H7 (cell line): ENCODE measurements at regions not wholly inside any gene's neighbourhood (a gene's known extent, or its start where the extent isn't known, plus 50 kb on each side); places are given as distances from the start of the nearest gene placed in this dataset.
"Not testable (repeated sequence)": the region's sequence is repeated elsewhere in the genome, so short reads cannot be mapped to it uniquely, and the experiment has no call there.

Source experiments
- DNase-seq: peaks from one replicate; pipeline ENCODE4 v3.0.0; 2012
- H3K27me3 ChIP-seq: 2 replicates; pipeline ENCODE4 v1.6.0; 2011; ENCODE audit warnings: mild to moderate bottlenecking, low read length; ENCODE audit not compliant: control insufficient read depth, insufficient read depth
- H3K36me3 ChIP-seq: replicated peaks from 2 replicates; pipeline ENCODE4 v1.5.1; 2011; ENCODE audit warnings: low read length; ENCODE audit not compliant: control insufficient read depth, insufficient read depth
- H3K4me3 ChIP-seq: 2 replicates; pipeline ENCODE4 v1.5.1; 2011; ENCODE audit warnings: low read depth, mild to moderate bottlenecking, control low read depth, low read length, moderate library complexity; ENCODE audit not compliant: insufficient read depth

- Histone ChIP-seq H3K4me3 (no peak overlapping the region), H3K36me3 (no peaks in the 10 kb centered on the region), H3K27me3 (no peaks in the 10 kb centered on the region)
- DNase-seq, result no peak
These were observed 500.3 kb upstream of the LMCD1 start for GRCh38 chr3:8001307-8001706.

GRCh38 chr3:8001712-8002111 is 499.9 kb upstream of the LMCD1 start:
- H3K4me3 ChIP-seq, result no peak overlapping the region
- H3K27me3 ChIP-seq, result no peaks in the 10 kb centered on the region
- H3K36me3 ChIP-seq, result no peaks in the 10 kb centered on the region
- no peak for DNase-seq

GRCh38 chr3:8011902-8012301 is 489.7 kb upstream of the LMCD1 start:
- Histone ChIP-seq H3K36me3 (no peaks in the 10 kb centered on the region), H3K4me3 (no peak overlapping the region), H3K27me3 (no peaks in the 10 kb centered on the region)
- DNase-seq, result no peak

GRCh38 chr3:8020047-8020841 is 481.4 kb upstream of the LMCD1 start:
- no peak for DNase-seq
- no peaks in the 10 kb centered on the region for H3K27me3 ChIP-seq
- no peaks in the 10 kb centered on the region for H3K36me3 ChIP-seq
- no peak overlapping the region for H3K4me3 ChIP-seq

- Histone ChIP-seq H3K36me3 (no peaks in the 10 kb centered on the region), H3K27me3 (no peaks in the 10 kb centered on the region), H3K4me3 (no peak overlapping the region)
- no peak for DNase-seq
These were observed 473.7 kb upstream of the LMCD1 start for GRCh38 chr3:8027954-8028353.

- Histone ChIP-seq H3K36me3 (no peaks in the 10 kb centered on the region), H3K27me3 (no peaks in the 10 kb centered on the region), H3K4me3 (no peak overlapping the region)
- DNase-seq, result no peak
These were observed 451.3 kb upstream of the LMCD1 start for GRCh38 chr3:8050283-8050682.

- no peak for DNase-seq
- H3K27me3 ChIP-seq, result no peaks in the 10 kb centered on the region
These were observed 449.0 kb upstream of the LMCD1 start for GRCh38 chr3:8052659-8053058.

GRCh38 chr3:8068135-8068534 is 433.5 kb upstream of the LMCD1 start:
- H3K36me3 ChIP-seq, H3K27me3 ChIP-seq, H3K4me3 ChIP-seq, DNase-seq: not testable (repeated sequence)

More at GRCh38 chr3:8052659-8053058, 449.0 kb upstream of the LMCD1 start:
- no peaks in the 10 kb centered on the region for H3K36me3 ChIP-seq
- H3K4me3 ChIP-seq, result no peak overlapping the region

GRCh38 chr3:8069471-8069870 is 432.2 kb upstream of the LMCD1 start:
- Histone ChIP-seq H3K36me3 (no peaks in the 10 kb centered on the region), H3K4me3 (no peak overlapping the region), H3K27me3 (no peaks in the 10 kb centered on the region)
- no peak for DNase-seq

GRCh38 chr3:8070011-8070410 is 431.6 kb upstream of the LMCD1 start:
- H3K36me3 ChIP-seq, result no peaks in the 10 kb centered on the region
- no peak overlapping the region for H3K4me3 ChIP-seq
- H3K27me3 ChIP-seq, result no peaks in the 10 kb centered on the region
- no peak for DNase-seq

GRCh38 chr3:8074740-8075139 is 426.9 kb upstream of the LMCD1 start:
- not testable (repeated sequence) for H3K4me3 ChIP-seq, DNase-seq, H3K27me3 ChIP-seq, H3K36me3 ChIP-seq

GRCh38 chr3:8077126-8077525 is 424.5 kb upstream of the LMCD1 start:
- no peak for DNase-seq
- no peaks in the 10 kb centered on the region for H3K36me3 ChIP-seq

GRCh38 chr3:8080464-8080863 is 421.2 kb upstream of the LMCD1 start:
- no peaks in the 10 kb centered on the region for H3K27me3 ChIP-seq

More at GRCh38 chr3:8077126-8077525, 424.5 kb upstream of the LMCD1 start:
- H3K27me3 ChIP-seq, result no peaks in the 10 kb centered on the region
- H3K4me3 ChIP-seq, result no peak overlapping the region

GRCh38 chr3:8085498-8085897 is 416.1 kb upstream of the LMCD1 start:
- Histone ChIP-seq H3K27me3 (no peaks in the 10 kb centered on the region), H3K36me3 (no peaks in the 10 kb centered on the region), H3K4me3 (no peak overlapping the region)
- no peak for DNase-seq

More at GRCh38 chr3:8080464-8080863, 421.2 kb upstream of the LMCD1 start:
- DNase-seq, result no peak
- Histone ChIP-seq H3K4me3 (no peak overlapping the region), H3K36me3 (no peaks in the 10 kb centered on the region)

- H3K36me3 ChIP-seq, result no peaks in the 10 kb centered on the region
- no peak overlapping the region for H3K4me3 ChIP-seq
- no peak for DNase-seq
- H3K27me3 ChIP-seq, result no peaks in the 10 kb centered on the region
These were observed 413.7 kb upstream of the LMCD1 start for GRCh38 chr3:8087951-8088350.

- Histone ChIP-seq H3K27me3 (no peaks in the 10 kb centered on the region), H3K4me3 (no peak overlapping the region), H3K36me3 (no peaks in the 10 kb centered on the region)
- no peak for DNase-seq
These were observed 407.2 kb upstream of the LMCD1 start for GRCh38 chr3:8094415-8094814.
